ENCODE measurements at regions not wholly inside any gene's neighbourhood (a gene's known extent, or its start where the extent isn't known, plus 50 kb on each side); places are given as distances from the start of the nearest gene placed in this dataset.

DNA sequence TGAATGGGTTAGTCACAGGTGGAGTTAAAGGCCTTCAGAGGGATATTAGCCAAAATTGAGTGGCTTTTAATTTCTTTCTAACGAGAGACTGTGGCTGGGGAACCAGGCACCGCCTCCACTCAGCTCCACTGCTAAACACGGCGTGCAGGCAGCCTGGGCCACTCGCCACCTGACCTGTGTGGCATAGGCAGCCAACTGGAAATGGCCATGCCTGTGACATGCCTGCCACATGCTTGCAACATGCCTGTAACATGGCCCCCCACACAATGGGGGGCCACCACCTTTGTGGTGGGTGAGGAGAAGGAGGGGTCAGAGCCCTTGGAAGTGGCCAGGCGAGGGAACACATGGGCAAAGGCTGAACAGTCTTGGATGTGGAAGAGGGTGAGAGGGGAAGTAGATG is 60.1 kb upstream of the PAX2 start:
- no peak for DNase-seq (ENCODE audit: low spot score)
- in situ Hi-C loops (cut with MboI; ENCODE audit: low pct_unique_long_range_greater_than_20kb, low sequenced_read_pairs, unreplicated experiment): no loop called here
- TF ChIP-seq, protein P1, sequence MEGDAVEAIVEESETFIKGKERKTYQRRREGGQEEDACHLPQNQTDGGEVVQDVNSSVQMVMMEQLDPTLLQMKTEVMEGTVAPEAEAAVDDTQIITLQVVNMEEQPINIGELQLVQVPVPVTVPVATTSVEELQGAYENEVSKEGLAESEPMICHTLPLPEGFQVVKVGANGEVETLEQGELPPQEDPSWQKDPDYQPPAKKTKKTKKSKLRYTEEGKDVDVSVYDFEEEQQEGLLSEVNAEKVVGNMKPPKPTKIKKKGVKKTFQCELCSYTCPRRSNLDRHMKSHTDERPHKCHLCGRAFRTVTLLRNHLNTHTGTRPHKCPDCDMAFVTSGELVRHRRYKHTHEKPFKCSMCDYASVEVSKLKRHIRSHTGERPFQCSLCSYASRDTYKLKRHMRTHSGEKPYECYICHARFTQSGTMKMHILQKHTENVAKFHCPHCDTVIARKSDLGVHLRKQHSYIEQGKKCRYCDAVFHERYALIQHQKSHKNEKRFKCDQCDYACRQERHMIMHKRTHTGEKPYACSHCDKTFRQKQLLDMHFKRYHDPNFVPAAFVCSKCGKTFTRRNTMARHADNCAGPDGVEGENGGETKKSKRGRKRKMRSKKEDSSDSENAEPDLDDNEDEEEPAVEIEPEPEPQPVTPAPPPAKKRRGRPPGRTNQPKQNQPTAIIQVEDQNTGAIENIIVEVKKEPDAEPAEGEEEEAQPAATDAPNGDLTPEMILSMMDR (IDR thresholded peaks at IDR 0.05; ENCODE audit: extremely low read depth, insufficient read depth, missing control alignments): no peak

DNA sequence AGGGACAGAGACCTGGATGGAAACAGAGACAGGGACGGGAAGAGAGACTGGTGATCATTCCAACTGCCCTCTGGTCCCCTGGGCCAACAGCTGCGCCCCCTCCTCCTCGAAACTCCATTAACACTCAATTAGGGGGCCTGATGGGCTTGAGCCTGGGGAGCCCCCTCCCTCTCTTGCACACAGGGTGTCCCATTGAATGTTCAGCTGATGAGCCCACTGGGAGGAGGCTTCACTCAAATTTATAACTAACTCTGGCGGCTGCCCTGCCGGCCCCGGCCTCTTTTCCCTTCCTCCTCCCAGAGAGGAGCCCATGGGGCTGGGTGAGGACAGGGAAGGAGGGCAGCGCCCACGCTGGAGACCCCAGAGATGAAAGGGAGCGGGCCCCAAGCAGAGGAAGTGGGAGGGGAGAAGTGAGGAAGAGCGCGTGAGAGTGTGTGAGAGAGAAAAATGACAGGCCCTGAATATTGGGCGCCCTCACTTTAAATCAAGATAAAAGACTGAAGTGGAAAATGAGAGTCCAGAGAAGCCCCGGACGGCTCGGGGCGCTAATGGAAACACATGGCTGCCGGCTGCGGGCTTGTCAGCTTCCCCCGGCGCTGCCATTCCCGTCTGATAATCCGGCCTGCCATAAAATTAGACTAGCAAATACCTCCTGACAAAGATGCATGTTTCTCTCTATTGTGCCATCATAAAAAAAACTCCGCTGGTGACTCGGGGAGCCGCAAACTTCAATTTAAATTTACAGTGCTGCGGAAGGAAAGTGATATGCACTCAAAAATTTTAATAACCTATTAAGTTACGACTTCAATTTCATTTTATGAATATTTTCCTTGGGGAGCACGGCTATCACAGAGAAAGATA is 58.0 kb upstream of the PAX2 start:
- in situ Hi-C loops (cut with MboI; ENCODE audit: low pct_unique_long_range_greater_than_20kb, low sequenced_read_pairs, unreplicated experiment): no loop called here
- no peak for DNase-seq (ENCODE audit: low spot score)
- TF ChIP-seq, protein P1 (IDR thresholded peaks at IDR 0.05; ENCODE audit: extremely low read depth, insufficient read depth, missing control alignments): no peak

GRCh38 chr10:100688201-100688600 is 57.2 kb upstream of the PAX2 start:
- DNase-seq (ENCODE audit: low spot score): no peak
- TF ChIP-seq, protein P1 (IDR thresholded peaks at IDR 0.05; ENCODE audit: extremely low read depth, insufficient read depth, missing control alignments): no peak
- in situ Hi-C loops (cut with MboI; ENCODE audit: low pct_unique_long_range_greater_than_20kb, low sequenced_read_pairs, unreplicated experiment): no loop called here

GRCh38 chr10:100693821-100694220 is 51.6 kb upstream of the PAX2 start:
- TF ChIP-seq, protein P1 (IDR thresholded peaks at IDR 0.05; ENCODE audit: extremely low read depth, insufficient read depth, missing control alignments): no peak
- in situ Hi-C loops (cut with MboI; ENCODE audit: low pct_unique_long_range_greater_than_20kb, low sequenced_read_pairs, unreplicated experiment): no loop called here

More at GRCh38 chr10:100693821-100694220, 51.6 kb upstream of the PAX2 start:
- no peak for DNase-seq (ENCODE audit: low spot score)

Data from GM13977 (cell line).